ENCODE measurements at regions not wholly inside any gene's neighbourhood (a gene's known extent, or its start where the extent isn't known, plus 50 kb on each side); places are given as distances from the start of the nearest gene placed in this dataset.

DNA sequence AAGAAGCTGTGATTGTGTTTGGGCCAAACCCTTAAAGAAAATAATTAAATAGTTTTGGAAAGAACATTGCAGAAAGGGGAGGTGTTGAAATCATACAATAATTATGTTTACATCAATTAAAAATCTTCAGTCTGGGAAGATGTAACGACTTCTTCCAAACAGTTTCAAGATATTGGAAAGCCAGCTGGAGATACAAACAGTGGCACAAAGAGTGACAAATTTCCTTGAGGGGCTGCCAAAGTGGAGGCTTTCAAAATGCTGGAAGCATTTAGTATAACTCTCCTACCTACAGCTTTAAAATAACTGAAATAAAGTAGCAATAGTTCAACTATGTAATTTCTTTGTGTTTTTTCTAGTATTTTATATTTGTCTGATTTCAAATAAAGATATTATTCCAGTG lies 405.0 kb downstream of the DNAJB9 start:
- no peak for ATAC-seq
- no peak for FAIRE-seq
- ChIA-PET RAD21 (ENCODE audit: unreplicated experiment) (no interaction called here), CTCF (interaction anchor here (0.8 to 1.1 kb wide), 2 partner anchors 9 to 22 kb away, joined by 3 to 4 read pairs; no protein-coding TSS in a partner anchor), POLR2A (no interaction called here), SMC1A (ENCODE audit: uncharacterized antibody, unreplicated experiment) (interaction anchor here (1.6 to 1.7 kb wide), 2 partner anchors 10 to 362 kb away, joined by 5 read pairs; no protein-coding TSS in a partner anchor)
- WGBS (ENCODE audit: insufficient coverage, insufficient replicate concordance, low lambda C conversion rate, missing lambda C conversion rate): 0% methylated on average over 1 of the region's 1 CpG
- intact Hi-C loops (cut with micrococcal nuclease; ENCODE audit: unreplicated experiment) (no loop called here), in situ Hi-C loops (cut with MboI) (no loop called here)
- Histone ChIP-seq H3K36me3 (ENCODE audit: control insufficient read depth in 2 of 2, insufficient read depth in 2 of 2, low read length in 1 of 2) (no peaks in the 10 kb centered on the region), H3K4me2 (ENCODE audit: control insufficient read depth, insufficient read depth) (no peak overlapping the region), H4K20me1 (ENCODE audit: control insufficient read depth, insufficient read depth) (no peaks in the 10 kb centered on the region), H3K27ac (ENCODE audit: control insufficient read depth, insufficient read depth) (no peak overlapping the region), H3K9me3 (replicated peaks; ENCODE audit: control insufficient read depth, insufficient read depth, low read length) (no peaks in the 10 kb centered on the region), H3K27me3 (replicated peaks in 1 of 2; ENCODE audit: control insufficient read depth in 2 of 2, insufficient read depth in 2 of 2, low read length in 1 of 2) (no peaks in the 10 kb centered on the region), H3K4me1 (ENCODE audit: control insufficient read depth, insufficient read depth, low read length) (no peaks in the 10 kb centered on the region), H2AFZ (ENCODE audit: control insufficient read depth, low read depth, low read length) (no peak overlapping the region), H3K9ac (ENCODE audit: control insufficient read depth, insufficient read depth, low read length) (no peak overlapping the region), H3K79me2 (ENCODE audit: control insufficient read depth, insufficient read depth, low read length) (no peaks in the 10 kb centered on the region), H3K4me3 (no peak overlapping the region)
- no peak for DNase-seq (ENCODE audit: low read depth, low spot score)
- TF ChIP-seq, protein P1, sequence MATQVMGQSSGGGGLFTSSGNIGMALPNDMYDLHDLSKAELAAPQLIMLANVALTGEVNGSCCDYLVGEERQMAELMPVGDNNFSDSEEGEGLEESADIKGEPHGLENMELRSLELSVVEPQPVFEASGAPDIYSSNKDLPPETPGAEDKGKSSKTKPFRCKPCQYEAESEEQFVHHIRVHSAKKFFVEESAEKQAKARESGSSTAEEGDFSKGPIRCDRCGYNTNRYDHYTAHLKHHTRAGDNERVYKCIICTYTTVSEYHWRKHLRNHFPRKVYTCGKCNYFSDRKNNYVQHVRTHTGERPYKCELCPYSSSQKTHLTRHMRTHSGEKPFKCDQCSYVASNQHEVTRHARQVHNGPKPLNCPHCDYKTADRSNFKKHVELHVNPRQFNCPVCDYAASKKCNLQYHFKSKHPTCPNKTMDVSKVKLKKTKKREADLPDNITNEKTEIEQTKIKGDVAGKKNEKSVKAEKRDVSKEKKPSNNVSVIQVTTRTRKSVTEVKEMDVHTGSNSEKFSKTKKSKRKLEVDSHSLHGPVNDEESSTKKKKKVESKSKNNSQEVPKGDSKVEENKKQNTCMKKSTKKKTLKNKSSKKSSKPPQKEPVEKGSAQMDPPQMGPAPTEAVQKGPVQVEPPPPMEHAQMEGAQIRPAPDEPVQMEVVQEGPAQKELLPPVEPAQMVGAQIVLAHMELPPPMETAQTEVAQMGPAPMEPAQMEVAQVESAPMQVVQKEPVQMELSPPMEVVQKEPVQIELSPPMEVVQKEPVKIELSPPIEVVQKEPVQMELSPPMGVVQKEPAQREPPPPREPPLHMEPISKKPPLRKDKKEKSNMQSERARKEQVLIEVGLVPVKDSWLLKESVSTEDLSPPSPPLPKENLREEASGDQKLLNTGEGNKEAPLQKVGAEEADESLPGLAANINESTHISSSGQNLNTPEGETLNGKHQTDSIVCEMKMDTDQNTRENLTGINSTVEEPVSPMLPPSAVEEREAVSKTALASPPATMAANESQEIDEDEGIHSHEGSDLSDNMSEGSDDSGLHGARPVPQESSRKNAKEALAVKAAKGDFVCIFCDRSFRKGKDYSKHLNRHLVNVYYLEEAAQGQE (IDR thresholded peaks at IDR 0.05; ENCODE audit: low read depth, low read length): no peak
- TF ChIP-seq ESRRA (IDR thresholded peaks at IDR 0.05; ENCODE audit: low read length) (no peak), MTA2 (IDR thresholded peaks at IDR 0.05; ENCODE audit: low read depth) (no peak), IKZF1 (conservative IDR thresholded peaks at IDR 0.05) (no peak), TARDBP (IDR thresholded peaks at IDR 0.05; ENCODE audit: borderline replicate concordance) (no peak), RUNX3 (IDR thresholded peaks at IDR 0.05; ENCODE audit: low read length) (no peak), POU2F2 (IDR thresholded peaks at IDR 0.05; ENCODE audit: borderline replicate concordance, low read depth, low read length) (no peak), ZNF384 (IDR thresholded peaks at IDR 0.05; ENCODE audit: borderline replicate concordance, low read depth, low read length) (no peak), NR2F1 (conservative IDR thresholded peaks at IDR 0.05) (no peak), CHD4 (IDR thresholded peaks at IDR 0.05) (no peak), TAF1 (IDR thresholded peaks at IDR 0.05; ENCODE audit: borderline replicate concordance, low read depth, low read length) (no peak), ZNF217 (IDR thresholded peaks at IDR 0.05) (no peak), NRF1 (conservative IDR thresholded peaks at IDR 0.05; ENCODE audit: low read depth, low read length) (no peak), JUNB (IDR thresholded peaks at IDR 0.05) (no peak)
- TF ChIP-seq, protein P2, sequence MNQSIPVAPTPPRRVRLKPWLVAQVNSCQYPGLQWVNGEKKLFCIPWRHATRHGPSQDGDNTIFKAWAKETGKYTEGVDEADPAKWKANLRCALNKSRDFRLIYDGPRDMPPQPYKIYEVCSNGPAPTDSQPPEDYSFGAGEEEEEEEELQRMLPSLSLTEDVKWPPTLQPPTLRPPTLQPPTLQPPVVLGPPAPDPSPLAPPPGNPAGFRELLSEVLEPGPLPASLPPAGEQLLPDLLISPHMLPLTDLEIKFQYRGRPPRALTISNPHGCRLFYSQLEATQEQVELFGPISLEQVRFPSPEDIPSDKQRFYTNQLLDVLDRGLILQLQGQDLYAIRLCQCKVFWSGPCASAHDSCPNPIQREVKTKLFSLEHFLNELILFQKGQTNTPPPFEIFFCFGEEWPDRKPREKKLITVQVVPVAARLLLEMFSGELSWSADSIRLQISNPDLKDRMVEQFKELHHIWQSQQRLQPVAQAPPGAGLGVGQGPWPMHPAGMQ (IDR thresholded peaks at IDR 0.05; ENCODE audit: borderline replicate concordance): no peak
- TF ChIP-seq, protein P3, sequence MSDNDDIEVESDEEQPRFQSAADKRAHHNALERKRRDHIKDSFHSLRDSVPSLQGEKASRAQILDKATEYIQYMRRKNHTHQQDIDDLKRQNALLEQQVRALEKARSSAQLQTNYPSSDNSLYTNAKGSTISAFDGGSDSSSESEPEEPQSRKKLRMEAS (IDR thresholded peaks at IDR 0.05; ENCODE audit: low read depth, low read length): no peak
- TF ChIP-seq, protein P4, sequence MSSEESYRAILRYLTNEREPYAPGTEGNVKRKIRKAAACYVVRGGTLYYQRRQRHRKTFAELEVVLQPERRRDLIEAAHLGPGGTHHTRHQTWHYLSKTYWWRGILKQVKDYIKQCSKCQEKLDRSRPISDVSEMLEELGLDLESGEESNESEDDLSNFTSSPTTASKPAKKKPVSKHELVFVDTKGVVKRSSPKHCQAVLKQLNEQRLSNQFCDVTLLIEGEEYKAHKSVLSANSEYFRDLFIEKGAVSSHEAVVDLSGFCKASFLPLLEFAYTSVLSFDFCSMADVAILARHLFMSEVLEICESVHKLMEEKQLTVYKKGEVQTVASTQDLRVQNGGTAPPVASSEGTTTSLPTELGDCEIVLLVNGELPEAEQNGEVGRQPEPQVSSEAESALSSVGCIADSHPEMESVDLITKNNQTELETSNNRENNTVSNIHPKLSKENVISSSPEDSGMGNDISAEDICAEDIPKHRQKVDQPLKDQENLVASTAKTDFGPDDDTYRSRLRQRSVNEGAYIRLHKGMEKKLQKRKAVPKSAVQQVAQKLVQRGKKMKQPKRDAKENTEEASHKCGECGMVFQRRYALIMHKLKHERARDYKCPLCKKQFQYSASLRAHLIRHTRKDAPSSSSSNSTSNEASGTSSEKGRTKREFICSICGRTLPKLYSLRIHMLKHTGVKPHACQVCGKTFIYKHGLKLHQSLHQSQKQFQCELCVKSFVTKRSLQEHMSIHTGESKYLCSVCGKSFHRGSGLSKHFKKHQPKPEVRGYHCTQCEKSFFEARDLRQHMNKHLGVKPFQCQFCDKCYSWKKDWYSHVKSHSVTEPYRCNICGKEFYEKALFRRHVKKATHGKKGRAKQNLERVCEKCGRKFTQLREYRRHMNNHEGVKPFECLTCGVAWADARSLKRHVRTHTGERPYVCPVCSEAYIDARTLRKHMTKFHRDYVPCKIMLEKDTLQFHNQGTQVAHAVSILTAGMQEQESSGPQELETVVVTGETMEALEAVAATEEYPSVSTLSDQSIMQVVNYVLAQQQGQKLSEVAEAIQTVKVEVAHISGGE (CRISPR knock-in tag; IDR thresholded peaks at IDR 0.05): no peak
- BruUV-seq (replicated peaks): no TSS peak
